Stimulated activated CD4-positive, alpha-beta T cell treated with anti-CD3 and anti-CD28 coated beads, Interleukin-15, amount 100 ng/mL, for 1 hour (primary cell): ENCODE measurements at regions not wholly inside any gene's neighbourhood (a gene's known extent, or its start where the extent isn't known, plus 50 kb on each side); places are given as distances from the start of the nearest gene placed in this dataset.
"Not testable (repeated sequence)": the region's sequence is repeated elsewhere in the genome, so short reads cannot be mapped to it uniquely, and the experiment has no call there.

ENCODE experiments used
- DNase-seq, 2 donors: peaks; one replicate each; pipeline ENCODE4 v3.0.0-alpha.2; 2020; ENCODE audit warnings: low read depth in 1 of 2, low spot score in 1 of 2

GRCh38 chr11:135015966-135016365, 603.9 kb upstream of the B3GAT1 start:
- DNase-seq: no peak

- DNase-seq: not testable (repeated sequence)
Observed at GRCh38 chr11:135011313-135011712, 599.3 kb upstream of the B3GAT1 start.

GRCh38 chr11:135009125-135009524, 597.1 kb upstream of the B3GAT1 start:
- no peak for DNase-seq

DNA sequence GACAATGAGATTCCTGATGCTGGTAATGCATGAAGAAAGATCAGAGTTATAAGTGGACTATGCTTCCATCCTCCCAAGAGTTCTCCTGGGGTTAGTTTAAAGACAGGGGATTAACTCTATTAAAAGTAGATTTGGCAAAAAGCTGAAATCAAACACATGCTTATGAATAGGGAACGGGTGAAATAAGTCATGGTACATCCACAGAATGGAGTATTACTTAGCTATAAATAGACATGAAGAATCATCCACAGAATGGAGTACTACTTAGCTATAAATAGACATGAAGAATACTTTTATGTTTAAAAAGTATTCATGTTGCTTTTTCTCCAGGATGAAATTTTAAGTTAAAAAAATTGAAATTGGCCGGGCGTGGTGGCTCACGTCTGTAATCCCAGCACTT, 596.4 kb upstream of the B3GAT1 start:
- DNase-seq: no peak

DNA sequence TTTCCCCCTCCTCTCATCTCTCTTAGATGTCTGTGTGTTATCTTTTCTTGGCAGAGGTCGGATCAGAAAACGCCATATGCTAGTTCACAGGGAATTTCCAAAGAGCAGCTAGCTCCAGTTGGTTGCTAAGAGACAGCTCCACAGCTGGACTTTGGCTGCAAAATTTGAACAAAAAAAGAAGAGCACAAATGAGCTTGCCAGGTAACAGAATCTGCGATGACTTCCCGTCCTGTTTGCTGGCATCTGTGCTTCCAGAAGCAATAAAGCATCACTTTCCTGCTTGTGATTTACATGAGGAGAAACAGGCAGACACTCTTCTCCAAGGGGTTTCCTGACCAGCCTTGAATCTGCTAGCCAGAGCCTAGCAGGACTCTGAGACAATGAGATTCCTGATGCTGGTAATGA, 596.0 kb upstream of the B3GAT1 start:
- DNase-seq: no peak

GRCh38 chr11:135006800-135007199, 594.8 kb upstream of the B3GAT1 start:
- no peak for DNase-seq

DNA sequence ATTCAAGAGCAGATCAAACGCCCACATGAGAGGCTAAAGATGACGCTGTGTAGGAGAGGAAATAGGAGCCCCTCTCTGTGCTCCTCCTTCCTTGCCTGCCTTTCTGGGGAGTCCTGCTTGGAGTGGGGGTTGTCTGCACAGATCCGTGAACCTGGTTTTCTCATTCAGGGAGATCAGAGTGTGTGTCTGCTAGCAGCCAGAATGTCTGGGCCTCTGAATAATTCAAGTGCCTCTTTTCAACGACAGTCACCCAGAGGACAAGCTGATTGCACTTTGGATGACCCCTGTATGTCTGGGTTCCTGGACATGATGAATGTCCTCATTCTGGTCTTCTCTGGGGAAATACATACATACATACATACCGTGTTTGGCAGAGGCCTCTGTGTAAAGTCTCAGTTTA, 592.5 kb upstream of the B3GAT1 start:
- DNase-seq: no peak

- DNase-seq: no peak
Observed at GRCh38 chr11:135002236-135002635, 590.2 kb upstream of the B3GAT1 start.

- no peak for DNase-seq
Observed at GRCh38 chr11:135001581-135001980, 589.5 kb upstream of the B3GAT1 start.

- not testable (repeated sequence) for DNase-seq
Observed at GRCh38 chr11:135001065-135001464, 589.0 kb upstream of the B3GAT1 start.

DNA sequence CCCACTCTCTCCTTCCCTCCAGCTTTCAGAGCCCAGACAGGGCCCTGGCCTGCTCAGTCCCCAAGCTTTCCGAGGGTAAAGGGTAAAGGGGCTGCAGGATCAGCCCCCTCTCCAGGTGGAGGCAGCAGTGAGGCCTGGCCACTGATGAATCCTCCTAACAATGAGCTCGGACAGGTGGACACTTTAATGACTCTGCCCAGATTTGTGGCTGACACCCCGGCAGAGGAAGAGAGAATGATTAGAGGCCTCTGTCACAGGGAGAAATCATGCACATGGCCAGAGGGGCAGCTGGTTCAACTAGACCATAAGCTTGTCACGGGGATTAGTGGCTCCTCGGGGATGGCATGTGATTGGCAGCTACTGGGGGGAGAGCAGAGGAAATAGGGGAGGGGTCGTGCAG, 587.5 kb upstream of the B3GAT1 start:
- DNase-seq: no peak

DNA sequence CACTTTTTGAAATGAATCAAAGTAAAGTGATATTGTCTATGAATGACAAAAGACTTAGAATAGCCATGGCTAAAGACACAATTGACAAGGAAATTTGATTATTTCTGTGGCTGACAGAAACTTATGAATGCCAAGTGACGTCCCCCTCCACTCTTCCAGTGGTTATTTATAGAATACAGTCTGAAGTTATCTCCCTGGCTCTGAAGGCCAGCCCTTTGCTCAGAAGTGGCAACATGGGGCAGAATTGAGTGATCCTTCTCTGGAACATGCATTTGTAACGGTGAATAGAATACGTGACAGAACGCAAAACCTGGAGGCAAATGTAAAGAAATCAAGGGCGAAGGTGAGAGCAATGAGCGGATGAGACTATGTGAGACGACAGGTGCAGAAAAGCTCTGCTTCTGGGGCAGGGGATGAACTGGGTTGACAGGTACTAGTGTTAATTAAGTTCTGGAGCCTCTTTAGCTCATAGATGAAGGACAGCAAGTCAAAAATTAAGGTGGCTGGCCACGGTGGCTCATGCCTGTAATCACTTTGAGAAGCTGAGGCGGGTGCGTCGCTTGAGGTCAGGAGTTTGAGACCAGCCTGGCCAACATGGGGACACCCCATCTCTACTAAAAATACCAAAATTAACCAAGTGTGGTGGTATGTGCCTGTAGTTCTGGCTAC, 585.7 kb upstream of the B3GAT1 start:
- no peak for DNase-seq

GRCh38 chr11:134995741-134996140, 583.7 kb upstream of the B3GAT1 start:
- DNase-seq: no peak

GRCh38 chr11:134994431-134994830, 582.4 kb upstream of the B3GAT1 start:
- DNase-seq: no peak

DNA sequence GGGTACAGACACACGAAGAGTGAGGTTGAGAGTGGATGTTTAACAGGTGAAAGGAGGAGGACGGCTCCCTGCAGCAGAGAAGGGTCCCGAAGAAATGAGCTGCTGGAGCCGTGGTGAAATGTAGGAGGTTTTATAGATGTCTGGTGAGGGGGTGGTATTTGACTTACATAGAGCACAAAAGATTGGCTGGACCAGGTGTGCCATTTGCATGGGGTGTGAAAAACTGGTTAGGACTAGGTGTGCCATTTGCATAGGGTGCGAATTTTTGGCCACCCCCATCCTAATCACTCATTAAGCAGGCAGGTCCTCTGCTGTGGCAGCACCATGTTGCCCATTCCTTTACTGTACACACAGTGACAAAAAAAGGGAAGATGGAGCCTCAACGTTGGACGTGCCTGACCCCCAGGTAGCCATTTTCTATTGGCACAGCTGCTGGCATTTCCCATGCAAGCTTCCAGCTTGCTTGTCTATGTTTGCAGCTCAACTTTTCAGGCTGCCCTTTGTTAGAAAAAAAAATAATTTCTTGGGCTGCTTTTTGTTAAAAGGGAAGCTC, 581.7 kb upstream of the B3GAT1 start:
- no peak for DNase-seq

DNA sequence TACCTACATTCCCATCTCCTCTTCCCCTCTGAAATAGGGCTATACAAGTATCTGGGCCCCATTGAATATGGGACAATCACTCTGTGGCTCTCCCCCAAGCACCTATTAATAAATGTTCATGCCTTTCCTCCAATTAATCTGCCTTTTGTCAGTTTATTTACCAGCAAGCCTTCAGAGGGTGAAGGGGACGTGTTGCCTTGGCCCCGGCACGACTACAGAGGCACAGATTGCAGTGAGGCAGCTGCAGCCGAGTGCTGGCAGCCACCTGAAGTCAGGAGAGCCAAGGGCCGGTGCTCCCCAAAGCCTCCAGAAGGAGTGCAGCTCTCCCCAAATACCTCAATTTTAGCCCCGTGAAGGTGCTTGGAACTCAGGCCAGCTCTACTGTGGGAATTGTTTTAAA, 580.9 kb upstream of the B3GAT1 start:
- no peak for DNase-seq

- no peak for DNase-seq
Observed at GRCh38 chr11:134988495-134988894, 576.5 kb upstream of the B3GAT1 start.

- no peak for DNase-seq
Observed at GRCh38 chr11:134987822-134988221, 575.8 kb upstream of the B3GAT1 start.

DNA sequence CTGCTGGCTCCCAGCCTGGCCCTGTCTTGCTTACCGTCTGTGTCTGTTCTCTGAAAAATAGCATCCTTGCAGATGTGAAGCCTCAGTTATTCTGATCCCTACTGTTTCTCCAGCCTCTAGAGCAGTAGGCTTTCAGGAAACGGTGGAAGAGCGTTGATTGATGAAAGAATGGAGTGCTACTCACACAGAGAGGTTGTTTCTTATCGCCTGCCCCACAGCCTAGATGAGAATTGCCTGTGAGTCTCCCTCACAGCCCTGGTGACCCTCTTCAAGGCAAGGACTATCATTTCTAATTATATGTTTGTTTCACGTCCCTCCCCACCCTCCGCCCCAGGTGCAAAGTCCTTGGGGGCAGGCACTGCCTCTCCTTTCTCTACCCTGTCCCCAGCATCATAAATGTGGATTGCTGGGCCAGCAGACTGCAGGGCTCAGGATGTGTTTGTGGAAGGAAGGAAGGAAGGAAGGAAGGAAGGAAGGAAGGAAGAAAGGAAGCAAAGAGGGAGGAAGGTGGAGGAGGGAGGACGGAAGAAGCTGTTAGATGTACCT, 575.3 kb upstream of the B3GAT1 start:
- no peak for DNase-seq

DNA sequence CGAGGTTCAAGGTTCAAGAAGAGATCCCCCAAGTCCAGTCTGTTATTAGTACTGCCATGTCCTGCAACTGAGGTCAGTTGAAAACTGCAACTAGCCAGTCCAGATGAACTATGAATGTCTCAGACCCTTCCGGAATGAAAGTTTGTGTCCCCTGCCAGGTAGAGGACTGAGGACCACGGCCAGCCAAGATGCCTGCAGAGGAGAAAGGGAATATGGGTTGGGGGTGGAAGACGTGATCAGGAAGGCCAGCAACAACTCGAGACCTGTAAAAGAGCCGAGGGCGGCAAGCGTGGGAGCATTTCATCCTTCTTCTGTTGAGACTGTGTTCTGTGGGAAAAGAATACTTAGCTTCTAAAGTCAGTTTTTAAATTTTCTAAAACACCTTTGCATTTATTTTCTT, 572.4 kb upstream of the B3GAT1 start:
- no peak for DNase-seq

DNA sequence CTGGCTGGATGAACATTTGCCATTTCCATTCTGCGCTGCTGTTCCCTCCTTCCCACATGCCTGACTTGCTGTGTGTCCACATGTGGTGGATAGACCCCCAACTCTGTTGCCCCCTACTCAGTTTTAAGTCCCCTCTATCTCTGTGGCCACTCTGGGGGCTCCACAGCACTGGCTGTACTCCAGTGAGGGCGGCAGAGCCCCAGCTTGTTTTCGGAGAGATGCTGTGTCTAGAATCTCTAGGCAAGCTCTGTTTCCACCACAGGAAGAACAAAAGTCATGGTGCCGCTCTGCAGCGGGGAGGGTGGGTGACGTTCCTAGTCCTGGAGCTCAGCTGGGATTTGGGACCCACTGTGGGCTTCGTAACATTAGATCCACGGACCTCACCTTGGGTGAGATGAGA, 570.4 kb upstream of the B3GAT1 start:
- DNase-seq: not testable (repeated sequence)

DNA sequence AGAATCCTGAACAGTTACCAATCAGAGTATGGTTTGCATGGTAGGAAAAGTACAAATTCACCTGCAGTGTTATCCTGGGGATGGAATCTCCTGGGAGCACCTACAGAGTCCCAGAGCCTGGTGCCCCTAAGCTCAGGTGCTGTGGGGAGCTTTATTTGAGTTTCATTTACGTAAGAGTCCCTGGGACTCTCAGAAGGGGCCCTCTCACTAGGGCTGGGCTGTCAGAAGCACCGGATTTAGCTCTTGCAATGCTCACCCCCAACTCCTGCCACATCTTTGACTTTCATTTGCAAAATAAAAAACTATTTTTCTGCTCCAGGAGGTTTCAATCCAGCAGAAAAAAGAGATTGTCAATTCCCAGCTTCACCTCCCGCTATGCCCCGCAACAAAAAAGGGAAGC, 569.8 kb upstream of the B3GAT1 start:
- DNase-seq: no peak
